HG03439 (cell line): ENCODE measurements at regions not wholly inside any gene's neighbourhood (a gene's known extent, or its start where the extent isn't known, plus 50 kb on each side); places are given as distances from the start of the nearest gene placed in this dataset.
"Not testable (repeated sequence)": the region's sequence is repeated elsewhere in the genome, so short reads cannot be mapped to it uniquely, and the experiment has no call there.

Experiments
- ATAC-seq: cut with Tn5 transposase; IDR thresholded peaks from one replicate; pipeline ENCODE4 v1.9.1; 2021; ENCODE audit warnings: mild to moderate bottlenecking, moderate library complexity; ENCODE audit not compliant: unreplicated experiment

GRCh38 chr10:43921478-43921877 lies 272.8 kb upstream of the ZNF32 start:
- ATAC-seq, result no peak

GRCh38 chr10:43920236-43920758 lies 271.6 kb upstream of the ZNF32 start:
- ATAC-seq, result not testable (repeated sequence)

- no peak for ATAC-seq
Observed at GRCh38 chr10:43913676-43914235, 265.1 kb upstream of the ZNF32 start.

GRCh38 chr10:43912469-43912868 lies 263.8 kb upstream of the ZNF32 start:
- no peak for ATAC-seq

DNA sequence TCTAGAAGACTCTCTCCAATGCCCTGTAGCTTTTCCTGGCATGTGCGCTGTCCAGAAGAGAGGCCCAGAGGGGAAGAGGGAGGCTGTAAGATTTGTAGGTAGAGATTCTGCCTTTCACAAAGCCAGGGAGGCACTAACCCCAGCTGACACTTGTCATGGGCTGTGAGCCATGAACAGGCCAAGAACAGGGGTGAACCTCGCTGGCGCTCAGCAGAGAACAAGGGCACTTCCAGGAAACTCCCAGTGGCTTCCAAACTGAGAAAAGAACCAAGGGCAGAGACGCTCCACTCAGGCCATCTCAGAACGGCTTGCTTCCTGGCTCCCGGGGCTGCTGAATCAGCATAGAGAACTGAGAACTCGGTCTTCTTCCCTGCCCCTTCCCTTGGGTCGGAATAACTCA lies 257.8 kb upstream of the ZNF32 start:
- ATAC-seq, result no peak

DNA sequence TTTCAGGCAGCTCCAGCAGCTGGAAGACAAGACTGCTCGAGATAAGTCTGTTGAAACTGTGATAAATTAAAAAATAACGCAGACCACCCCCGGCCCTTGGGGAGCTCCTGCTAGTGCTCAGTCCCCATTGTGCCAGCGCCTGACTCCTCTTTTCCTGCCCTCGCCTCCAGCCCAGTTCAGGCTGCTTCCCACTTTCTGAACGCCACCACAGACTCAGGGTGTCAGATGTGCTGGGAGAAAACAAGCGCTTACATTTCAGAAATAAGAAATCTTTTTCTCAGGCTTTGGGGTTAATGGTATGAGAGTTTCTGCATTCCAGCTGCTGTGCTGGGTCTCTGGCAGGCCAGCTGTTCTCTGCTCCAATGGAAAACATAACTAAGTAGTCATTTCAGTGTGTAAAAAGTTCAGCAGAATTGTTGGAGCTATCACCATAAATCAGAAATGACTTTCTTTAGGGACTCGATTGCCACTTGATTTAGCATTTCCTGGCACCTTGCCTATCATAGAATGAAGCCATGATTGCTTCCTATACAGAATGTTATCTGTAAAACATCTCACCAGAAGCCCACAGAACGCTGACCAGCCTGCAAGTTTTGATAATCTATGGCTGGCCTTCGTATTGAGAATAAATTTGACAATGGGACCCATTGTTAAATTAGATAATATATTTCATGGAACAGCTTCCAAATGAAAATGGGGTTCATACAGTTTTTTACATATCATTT lies 257.0 kb upstream of the ZNF32 start:
- no peak for ATAC-seq

GRCh38 chr10:43904844-43905243 lies 256.2 kb upstream of the ZNF32 start:
- no peak for ATAC-seq

DNA sequence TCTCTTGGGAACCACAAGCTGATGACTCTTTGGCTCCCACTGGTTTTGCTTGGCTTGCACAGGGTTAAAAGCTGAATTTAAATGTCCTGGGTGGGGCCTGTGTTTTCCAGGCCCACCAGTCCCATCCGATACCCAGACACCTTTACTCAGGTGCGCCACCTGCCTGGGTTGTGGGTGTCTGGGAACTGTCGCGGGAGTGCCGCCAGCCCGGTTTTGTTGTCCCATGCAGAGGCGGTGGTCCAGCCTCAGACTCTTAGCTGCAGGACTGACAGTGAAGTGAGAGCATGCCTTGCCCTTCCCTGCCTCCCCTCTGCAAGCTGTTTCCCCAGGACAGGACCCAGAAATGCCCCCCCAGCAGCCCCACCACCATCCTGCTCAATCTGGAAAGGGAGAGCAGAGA lies 255.6 kb upstream of the ZNF32 start:
- ATAC-seq, result no peak

GRCh38 chr10:43903451-43903850 lies 254.8 kb upstream of the ZNF32 start:
- ATAC-seq, result no peak

DNA sequence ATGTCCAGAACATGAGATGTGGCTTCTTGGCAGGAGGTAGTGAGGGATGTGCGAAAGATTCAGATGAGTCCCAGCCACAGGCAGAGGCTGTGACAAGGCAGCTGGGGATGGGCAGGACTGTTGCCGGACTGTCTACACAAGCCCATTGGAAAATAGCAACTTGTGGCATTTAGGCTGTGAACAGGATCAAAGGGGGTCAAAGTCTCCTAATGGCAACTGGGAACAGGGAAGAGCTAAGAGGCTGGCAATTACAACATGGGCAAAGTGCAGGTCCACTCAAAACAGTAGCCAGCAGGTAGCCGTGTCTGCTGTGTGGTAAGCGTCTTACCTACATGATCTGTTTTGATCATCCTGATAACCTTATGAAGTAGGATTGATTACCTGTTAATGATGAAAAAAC lies 254.2 kb upstream of the ZNF32 start:
- no peak for ATAC-seq

DNA sequence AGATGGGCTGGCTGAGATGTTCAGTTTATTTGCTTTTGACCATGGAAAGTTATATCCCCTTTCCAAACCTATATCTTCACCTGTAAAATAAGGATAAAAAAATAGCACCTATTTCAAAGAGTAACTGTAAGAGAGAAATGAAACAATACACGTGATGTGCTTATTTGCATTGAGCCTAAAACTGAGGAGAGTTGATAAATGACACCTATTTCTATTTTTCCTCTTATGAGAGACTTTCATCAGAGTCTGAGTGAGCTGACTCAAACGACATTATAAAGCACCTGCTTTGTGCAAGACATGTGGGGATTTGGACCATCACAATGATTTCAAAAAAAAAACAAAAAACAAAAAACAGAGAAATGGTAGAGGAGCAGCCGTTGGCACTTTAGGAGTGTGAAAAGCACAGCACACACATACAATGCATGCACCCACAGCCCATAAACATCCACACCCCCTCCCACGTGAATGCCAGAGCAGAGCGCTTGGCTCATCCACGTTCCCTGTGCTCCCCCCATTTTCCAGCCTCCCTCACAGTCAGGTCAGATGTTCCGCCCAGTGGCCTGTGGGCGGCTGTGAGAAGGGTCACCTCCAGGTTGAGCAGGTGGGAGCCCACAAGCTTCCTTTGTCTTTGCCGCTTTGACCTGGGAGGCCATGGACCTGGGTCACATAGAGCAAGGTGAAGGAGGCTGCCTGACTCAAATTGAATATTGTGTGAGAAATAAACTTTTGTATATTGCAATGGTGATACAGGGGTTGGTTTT lies 253.2 kb upstream of the ZNF32 start:
- no peak for ATAC-seq

GRCh38 chr10:43901302-43901701 lies 252.6 kb upstream of the ZNF32 start:
- no peak for ATAC-seq

GRCh38 chr10:43900571-43900970 lies 251.9 kb upstream of the ZNF32 start:
- ATAC-seq, result no peak

GRCh38 chr10:43899224-43899959 lies 250.7 kb upstream of the ZNF32 start:
- ATAC-seq, result no peak

DNA sequence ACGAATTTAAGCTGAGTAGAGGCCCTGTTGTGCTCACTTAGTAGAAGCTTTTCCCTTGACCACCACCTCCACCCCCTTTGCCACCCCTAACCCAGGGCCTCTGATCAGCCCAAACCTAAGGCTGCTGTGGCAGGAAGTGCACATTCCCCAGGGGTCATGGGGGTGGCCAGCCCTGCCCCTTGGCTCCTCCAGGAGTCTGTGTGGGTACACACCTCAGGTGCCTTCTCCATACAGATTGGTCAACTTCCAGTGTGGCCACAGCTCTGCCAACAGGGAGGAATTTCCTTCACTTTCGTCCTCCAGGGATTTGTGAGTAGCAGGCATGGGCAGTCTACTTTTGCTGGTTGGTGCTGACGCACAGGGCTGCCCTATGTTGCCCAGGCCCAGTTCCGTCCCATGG lies 249.9 kb upstream of the ZNF32 start:
- no peak for ATAC-seq

DNA sequence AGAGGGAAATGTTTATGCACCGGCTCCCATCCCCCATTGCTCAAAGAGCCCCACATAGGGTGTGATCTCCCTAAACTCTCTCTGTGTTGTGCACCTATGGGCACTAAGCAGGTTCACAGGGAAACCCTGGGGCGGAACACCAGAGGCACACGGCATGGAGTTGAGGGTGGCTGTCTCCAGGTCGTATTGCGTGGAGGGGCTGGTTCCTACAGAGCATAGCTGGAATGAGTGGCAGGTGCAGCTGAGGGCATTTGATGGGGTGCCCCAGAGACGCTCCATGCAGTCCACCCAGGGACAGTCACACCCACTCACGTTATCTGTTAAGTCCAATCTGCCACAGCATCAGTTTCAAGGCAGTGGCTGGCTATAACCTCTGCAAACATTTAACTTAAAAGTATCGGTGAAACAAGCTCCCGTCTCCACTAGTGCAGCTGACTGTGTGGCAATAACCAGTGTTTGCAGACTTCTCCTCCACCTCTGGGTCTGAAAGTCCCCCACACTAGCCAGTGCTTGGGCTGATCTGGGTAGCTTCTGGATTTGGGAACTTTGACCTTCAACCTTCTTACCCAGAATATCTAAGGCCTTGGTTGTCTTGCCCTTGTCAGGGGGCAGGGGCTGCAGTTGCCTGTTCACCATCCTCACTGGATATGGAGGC lies 249.2 kb upstream of the ZNF32 start:
- no peak for ATAC-seq

- no peak for ATAC-seq
Observed at GRCh38 chr10:43892062-43892770, 243.5 kb upstream of the ZNF32 start.

- ATAC-seq, result no peak
Observed at GRCh38 chr10:43891241-43891640, 242.6 kb upstream of the ZNF32 start.

DNA sequence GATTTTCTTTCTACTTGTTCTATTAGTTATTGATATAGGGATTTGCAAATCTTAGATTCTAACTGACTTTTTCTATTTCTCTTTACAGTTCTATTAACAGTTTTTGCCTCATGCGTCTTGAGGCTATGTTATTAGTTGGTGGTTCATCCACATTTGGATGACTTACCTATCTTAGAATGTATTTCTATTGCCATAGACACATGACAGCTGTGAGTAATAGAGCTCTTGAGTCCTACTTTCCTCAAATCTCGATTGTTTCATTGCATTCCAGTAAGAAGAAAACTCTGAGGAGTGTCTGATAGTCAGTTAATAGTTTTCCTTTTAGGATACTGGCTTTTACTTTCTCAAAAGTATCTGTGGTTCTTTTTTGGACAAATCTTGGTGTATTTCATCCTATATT lies 241.4 kb upstream of the ZNF32 start:
- no peak for ATAC-seq

GRCh38 chr10:43888586-43888985 lies 239.9 kb upstream of the ZNF32 start:
- ATAC-seq, result no peak
